Lung (tissue), 11 donors: ENCODE measurements at regions not wholly inside any gene's neighbourhood (a gene's known extent, or its start where the extent isn't known, plus 50 kb on each side); places are given as distances from the start of the nearest gene placed in this dataset.

Source experiments
- ATAC-seq: fragments of 200-7000 bp; cut with Tn5 transposase; one replicate; pipeline ENCODE4 v1.9.1; 2020; ENCODE audit warnings: moderate number of reproducible peaks; ENCODE audit not compliant: insufficient read depth, low FRiP score
- DNase-seq, 3 donors: peaks; one replicate each; pipeline ENCODE4 v3.0.0-alpha.2; 2013 to 2017
- H3K27ac ChIP-seq, 2 donors: one replicate each; pipeline ENCODE4 v1.5.1; 2013; ENCODE audit warnings: mild to moderate bottlenecking in 2 of 2, moderate library complexity in 2 of 2, control low read depth in 1 of 2, inconsistent platforms in 1 of 2, low read depth in 1 of 2, low read length in 1 of 2
- H3K27me3 ChIP-seq, 3 donors: one replicate each; pipeline ENCODE4 v1.5.1; 2013; ENCODE audit warnings: low read length in 2 of 3; ENCODE audit not compliant: control insufficient read depth in 3 of 3, insufficient read depth in 3 of 3
- H3K36me3 ChIP-seq, 4 donors: one replicate each; pipeline ENCODE4 v1.5.1; 2013; ENCODE audit warnings: low read length in 4 of 4, mild to moderate bottlenecking in 1 of 4, moderate library complexity in 1 of 4; ENCODE audit not compliant: control insufficient read depth in 4 of 4, insufficient read depth in 4 of 4
- H3K4me1 ChIP-seq, 5 donors: one replicate each; pipeline ENCODE4 v1.5.1; 2013; ENCODE audit warnings: low read length in 5 of 5, mild to moderate bottlenecking in 2 of 5, moderate library complexity in 1 of 5; ENCODE audit not compliant: control insufficient read depth in 5 of 5, insufficient read depth in 5 of 5
- H3K4me3 ChIP-seq: one replicate; pipeline ENCODE4 v1.5.1; 2013; ENCODE audit warnings: mild to moderate bottlenecking, control low read depth, moderate library complexity
- H3K9ac ChIP-seq, 2 donors: one replicate each; pipeline ENCODE4 v1.5.1; 2013; ENCODE audit warnings: low read length in 2 of 2, control low read depth in 1 of 2; ENCODE audit not compliant: insufficient read depth in 1 of 2
- H3K9me3 ChIP-seq, 4 donors: one replicate each; pipeline ENCODE4 v1.5.1; 2013; ENCODE audit warnings: low read length in 3 of 4, mild to moderate bottlenecking in 1 of 4, moderate library complexity in 1 of 4; ENCODE audit not compliant: control insufficient read depth in 4 of 4, insufficient read depth in 3 of 4
- WGBS, 2 donors: extraction: QIAGEN DNeasy Blood & Tissue Kit; methylation state at CpG; one replicate each; pipeline ENCODE4 v1.1.7; 2013; 5-methylcytosine and 5-hydroxymethylcytosine counted together
- TF ChIP-seq, protein P1 (sequence below): IDR thresholded peaks from 2 replicates; pipeline ENCODE4 v1.5.1; 2012; ENCODE audit warnings: mild to moderate bottlenecking; ENCODE audit errors: control extremely low read depth, extremely low read depth
- donor health status: control.
- donor health status: control.
- donor health status: Bipolar disorder and iron deficiency.
- donor health status: healthy.
- donor health status: DM: yes; HTN: yes; CAD: no.

DNA sequence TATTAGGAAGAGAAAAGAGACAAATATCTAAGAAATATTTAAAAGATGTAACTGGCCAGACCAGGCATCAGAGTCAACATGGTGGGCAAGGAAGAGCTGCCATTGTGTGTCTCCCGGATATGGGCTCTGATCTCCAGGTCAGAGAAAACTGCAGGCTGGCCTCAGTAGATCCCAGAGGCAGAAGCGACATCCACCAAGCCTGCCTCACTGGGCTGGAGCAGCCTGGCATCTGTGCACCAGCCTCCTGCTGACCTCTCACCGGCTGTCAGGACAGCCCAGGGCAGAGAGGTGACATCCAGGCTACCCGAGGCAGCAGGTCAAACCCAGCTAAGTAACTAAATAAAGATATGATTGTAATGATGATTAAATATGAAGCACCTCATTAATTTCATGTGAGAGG lies 162.8 kb upstream of the TNRC6C start:
- Histone ChIP-seq H3K4me3 (no peak overlapping the region), H3K9ac (no peak overlapping the region), H3K36me3 (no peaks in the 10 kb centered on the region), H3K4me1 (peaks cover 0 to 11% (median 0%) of the 10 kb centered on the region in 5 donors), H3K9me3 (no peaks in the 10 kb centered on the region), H3K27me3 (peaks cover under 1 to 10% (median 5%) of the 10 kb centered on the region in 3 donors), H3K27ac (no peak overlapping the region)
- 73 to 81% methylated on average over 4 of the region's 4 CpGs for WGBS, 2 donors
- ATAC-seq (no peak), DNase-seq (no peak)
- TF ChIP-seq, protein P1, sequence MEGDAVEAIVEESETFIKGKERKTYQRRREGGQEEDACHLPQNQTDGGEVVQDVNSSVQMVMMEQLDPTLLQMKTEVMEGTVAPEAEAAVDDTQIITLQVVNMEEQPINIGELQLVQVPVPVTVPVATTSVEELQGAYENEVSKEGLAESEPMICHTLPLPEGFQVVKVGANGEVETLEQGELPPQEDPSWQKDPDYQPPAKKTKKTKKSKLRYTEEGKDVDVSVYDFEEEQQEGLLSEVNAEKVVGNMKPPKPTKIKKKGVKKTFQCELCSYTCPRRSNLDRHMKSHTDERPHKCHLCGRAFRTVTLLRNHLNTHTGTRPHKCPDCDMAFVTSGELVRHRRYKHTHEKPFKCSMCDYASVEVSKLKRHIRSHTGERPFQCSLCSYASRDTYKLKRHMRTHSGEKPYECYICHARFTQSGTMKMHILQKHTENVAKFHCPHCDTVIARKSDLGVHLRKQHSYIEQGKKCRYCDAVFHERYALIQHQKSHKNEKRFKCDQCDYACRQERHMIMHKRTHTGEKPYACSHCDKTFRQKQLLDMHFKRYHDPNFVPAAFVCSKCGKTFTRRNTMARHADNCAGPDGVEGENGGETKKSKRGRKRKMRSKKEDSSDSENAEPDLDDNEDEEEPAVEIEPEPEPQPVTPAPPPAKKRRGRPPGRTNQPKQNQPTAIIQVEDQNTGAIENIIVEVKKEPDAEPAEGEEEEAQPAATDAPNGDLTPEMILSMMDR, result no peak

DNA sequence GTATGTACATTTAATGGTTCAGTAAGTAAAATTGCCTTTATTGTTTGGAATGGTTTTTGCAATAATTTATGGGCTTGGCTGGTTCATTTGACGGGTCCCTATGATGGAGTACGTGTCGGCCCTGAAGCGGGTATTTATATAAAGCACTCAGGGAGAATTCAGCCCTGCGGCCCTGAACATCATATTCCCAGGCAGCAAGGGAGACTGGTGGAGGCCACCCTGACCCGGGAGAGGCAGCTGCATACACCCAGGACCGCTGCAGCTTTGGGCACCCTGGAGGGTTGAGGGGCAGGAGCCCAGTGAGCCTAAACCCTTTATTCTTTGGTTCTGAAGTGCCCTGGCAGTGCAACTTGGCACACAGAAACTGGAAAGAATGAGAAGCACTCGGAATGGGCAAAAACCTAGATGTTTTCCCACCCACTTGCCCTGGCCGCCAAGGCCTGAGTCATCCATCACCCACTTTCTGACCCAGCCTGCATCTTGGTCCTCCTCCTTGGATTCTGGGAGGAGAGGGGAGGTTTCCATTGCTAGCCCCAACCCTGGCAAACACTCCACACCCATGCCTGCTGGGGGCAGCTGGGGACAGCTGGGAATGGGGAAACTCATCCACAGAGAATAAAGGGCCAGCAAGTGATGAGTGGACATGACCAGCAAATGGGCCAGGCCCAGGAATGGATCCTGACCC lies 162.2 kb upstream of the TNRC6C start:
- ATAC-seq (no peak), DNase-seq (no peak)
- H3K27ac ChIP-seq, result no peak overlapping the region

DNA sequence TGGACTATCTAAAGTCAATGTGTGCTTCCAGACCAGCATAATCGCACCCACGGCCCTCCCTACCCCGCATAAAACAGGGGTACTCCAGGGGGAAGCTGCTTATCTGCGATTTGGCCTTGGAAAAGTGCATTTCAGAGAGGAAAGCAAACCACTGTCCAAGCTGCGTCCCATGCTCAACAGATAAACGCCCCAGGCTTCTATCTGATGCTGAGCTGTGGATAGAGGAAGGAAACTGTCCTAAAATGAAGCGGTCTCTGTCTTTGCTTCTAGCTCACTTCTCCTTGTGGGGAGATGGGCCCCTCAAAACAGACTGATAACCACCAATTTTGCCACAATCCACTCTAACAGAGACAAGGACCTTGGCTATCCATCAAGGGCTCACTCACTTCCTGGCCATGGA lies 160.5 kb upstream of the TNRC6C start:
- Histone ChIP-seq H3K4me3 (no peak overlapping the region), H3K9ac (no peak overlapping the region), H3K27ac (no peak overlapping the region), H3K9me3 (no peaks in the 10 kb centered on the region), H3K4me1 (peaks cover 0 to 22% (median 5%) of the 10 kb centered on the region in 5 donors), H3K36me3 (no peaks in the 10 kb centered on the region), H3K27me3 (peaks cover 0 to 11% (median 6%) of the 10 kb centered on the region in 3 donors)
- TF ChIP-seq, protein P1, result no peak
- WGBS, 2 donors, result 47 to 71% methylated on average over 7 of the region's 7 CpGs
- ATAC-seq (no peak), DNase-seq (no peak)

More for the DNA sequence above, 162.2 kb upstream of the TNRC6C start:
- no peaks in the 10 kb centered on the region for H3K36me3 ChIP-seq
- H3K9ac ChIP-seq, result no peak overlapping the region
- H3K4me1 ChIP-seq, result peaks cover 0 to 11% (median 0%) of the 10 kb centered on the region in 5 donors
- TF ChIP-seq, protein P1, result no peak
- H3K27me3 ChIP-seq, result peaks cover 5 to 10% (median 6%) of the 10 kb centered on the region in 3 donors
- 74 to 78% methylated on average over 9 of the region's 9 CpGs for WGBS, 2 donors
- H3K9me3 ChIP-seq, result no peaks in the 10 kb centered on the region
- H3K4me3 ChIP-seq, result no peak overlapping the region
